Natural killer cell (primary cell): ENCODE measurements at regions not wholly inside any gene's neighbourhood (a gene's known extent, or its start where the extent isn't known, plus 50 kb on each side); places are given as distances from the start of the nearest gene placed in this dataset.

Experiments used
- ATAC-seq, 3 donors: fragments of 150-1000 bp in 2 of 3; fragments of 200-7000 bp in 1 of 3; cut with Tn5 transposase; 1 replicate in 1 of 3; 2 replicates in 2 of 3; pipeline ENCODE4 v1.10.0; 2021; ENCODE audit warnings: mild to moderate bottlenecking in 2 of 3, moderate library complexity in 2 of 3
- DNase-seq, 2 donors: peaks; one replicate each; pipeline versions ENCODE4 v3.0.0 to v3.0.0-alpha.2; 2013 to 2021; ENCODE audit warnings: mixed read lengths in 1 of 2
- H3K27ac ChIP-seq: one replicate; pipeline ENCODE4 v1.5.1; 2013; ENCODE audit warnings: mild to moderate bottlenecking, low read length
- H3K27me3 ChIP-seq: one replicate; pipeline ENCODE4 v1.6.1; 2013; ENCODE audit warnings: low read length; ENCODE audit not compliant: control insufficient read depth, insufficient read depth
- H3K36me3 ChIP-seq: one replicate; pipeline ENCODE4 v1.6.1; 2013; ENCODE audit warnings: low read length; ENCODE audit not compliant: control insufficient read depth, insufficient read depth
- H3K4me1 ChIP-seq: one replicate; pipeline ENCODE4 v1.6.1; 2013; ENCODE audit warnings: low read length; ENCODE audit not compliant: control insufficient read depth, insufficient read depth
- H3K4me3 ChIP-seq: one replicate; pipeline ENCODE4 v1.5.1; 2013; ENCODE audit warnings: low read length
- H3K9me3 ChIP-seq: one replicate; pipeline ENCODE4 v1.6.1; 2013; ENCODE audit warnings: low read length; ENCODE audit not compliant: control insufficient read depth, insufficient read depth
- H3K27ac Mint-ChIP-seq, 2 donors: one replicate each; pipeline ENCODE4 v1.8.0; 2022; ENCODE audit warnings: mild to moderate bottlenecking in 2 of 2, mixed read lengths in 2 of 2, moderate library complexity in 1 of 2
- H3K27me3 Mint-ChIP-seq, 2 donors: one replicate each; pipeline ENCODE4 v1.8.0; 2022; ENCODE audit warnings: low read depth in 2 of 2, mixed read lengths in 2 of 2
- H3K36me3 Mint-ChIP-seq: one replicate; pipeline ENCODE4 v1.8.0; 2022; ENCODE audit warnings: mixed read lengths
- H3K4me1 Mint-ChIP-seq, 2 donors: one replicate each; pipeline ENCODE4 v1.8.0; 2022; ENCODE audit warnings: mixed read lengths in 2 of 2
- H3K4me3 Mint-ChIP-seq: one replicate; pipeline ENCODE4 v1.8.0; 2022; ENCODE audit warnings: mild to moderate bottlenecking, moderate library complexity, mixed read lengths
- H3K9me3 Mint-ChIP-seq, 2 donors: one replicate each; pipeline ENCODE4 v1.8.0; 2022; ENCODE audit warnings: mixed read lengths in 2 of 2
- CTCF ChIP-seq: fragments of 200-600 bp; IDR thresholded peaks from one replicate; pipeline ENCODE4 v1.8.0; 2022; ENCODE audit warnings: antibody characterized with exemption
- WGBS: methylation state at CpG from one replicate; pipeline ENCODE4 v1.1.7; 2013; ENCODE audit warnings: missing lambda C conversion rate; ENCODE audit not compliant: insufficient coverage; 5-methylcytosine and 5-hydroxymethylcytosine counted together
- intact Hi-C: fragments of 100-400 bp; cut with micrococcal nuclease; formaldehyde crosslinking; loops from one replicate; pipeline ENCODE4 v1.14.2; 2022

DNA sequence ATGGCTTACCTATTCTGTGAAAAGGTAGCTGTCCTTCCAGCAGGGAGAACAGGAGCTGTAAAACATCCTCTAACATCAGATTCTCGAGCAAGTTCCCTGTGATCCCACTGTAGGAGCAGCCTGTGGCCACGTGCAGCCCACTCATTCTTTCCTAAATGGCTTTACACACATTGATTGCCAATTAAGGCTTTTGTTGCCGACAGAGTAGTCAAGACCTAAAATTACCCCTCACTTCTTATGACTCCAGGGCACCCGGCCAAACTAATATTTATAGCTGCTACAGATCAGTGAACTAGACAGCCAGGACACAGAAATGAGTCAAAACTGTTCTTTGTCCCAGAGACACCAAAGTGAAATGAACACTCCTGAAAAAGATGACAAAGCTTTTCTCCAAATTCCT lies 832.1 kb downstream of the SORCS3 start:
- intact Hi-C loops: no loop called here
- H3K27me3 Mint-ChIP-seq: no peaks in the 10 kb centered on the region
- H3K36me3 Mint-ChIP-seq: no peaks in the 10 kb centered on the region
- no peaks in the 10 kb centered on the region for H3K36me3 ChIP-seq
- ATAC-seq: no peak
- no peak for DNase-seq
- no peaks in the 10 kb centered on the region for H3K4me1 Mint-ChIP-seq
- H3K27me3 ChIP-seq: no peaks in the 10 kb centered on the region
- H3K27ac ChIP-seq: no peak overlapping the region
- no peak overlapping the region for H3K4me3 ChIP-seq
- no peaks in the 10 kb centered on the region for H3K4me1 ChIP-seq
- peaks cover 10 to 14% of the 10 kb centered on the region in 2 donors for H3K9me3 Mint-ChIP-seq
- H3K9me3 ChIP-seq: no peaks in the 10 kb centered on the region
- 36% methylated on average over 4 of the region's 4 CpGs for WGBS
- no peak for TF ChIP-seq CTCF
- H3K27ac Mint-ChIP-seq: no peak overlapping the region
- H3K4me3 Mint-ChIP-seq: no peak overlapping the region

DNA sequence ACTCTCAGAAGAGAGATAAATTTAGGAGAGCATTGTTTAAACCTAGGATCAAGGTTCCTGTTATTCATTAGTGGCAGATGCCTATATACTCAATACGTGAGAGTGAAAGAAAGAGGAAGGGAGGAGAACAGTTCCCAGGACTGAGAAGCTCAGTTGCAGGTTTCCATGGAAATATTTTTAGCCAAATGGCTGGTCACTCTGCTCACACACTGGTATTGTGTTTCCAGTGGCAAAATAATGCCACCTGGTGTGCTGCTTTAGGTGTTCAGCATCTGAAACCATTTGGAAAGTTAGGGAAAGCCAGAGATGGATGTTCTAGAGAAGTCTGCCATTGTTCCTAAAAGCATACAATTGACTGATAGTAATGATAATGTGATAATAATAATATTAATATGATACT lies 827.7 kb downstream of the SORCS3 start:
- no peaks in the 10 kb centered on the region for H3K36me3 Mint-ChIP-seq
- no peaks in the 10 kb centered on the region for H3K4me1 ChIP-seq
- no peak overlapping the region for H3K27ac Mint-ChIP-seq
- no peaks in the 10 kb centered on the region for H3K36me3 ChIP-seq
- H3K9me3 Mint-ChIP-seq: peaks cover 15 to 17% of the 10 kb centered on the region in 2 donors
- H3K4me3 ChIP-seq: no peak overlapping the region
- no peak overlapping the region for H3K27ac ChIP-seq
- no peaks in the 10 kb centered on the region for H3K27me3 Mint-ChIP-seq
- no peak for TF ChIP-seq CTCF
- no peaks in the 10 kb centered on the region for H3K9me3 ChIP-seq
- H3K4me1 Mint-ChIP-seq: no peaks in the 10 kb centered on the region
- intact Hi-C loops: no loop called here
- ATAC-seq: no peak
- no peak overlapping the region for H3K4me3 Mint-ChIP-seq
- DNase-seq: no peak
- 50% methylated on average over 1 of the region's 1 CpG for WGBS
- no peaks in the 10 kb centered on the region for H3K27me3 ChIP-seq

DNA sequence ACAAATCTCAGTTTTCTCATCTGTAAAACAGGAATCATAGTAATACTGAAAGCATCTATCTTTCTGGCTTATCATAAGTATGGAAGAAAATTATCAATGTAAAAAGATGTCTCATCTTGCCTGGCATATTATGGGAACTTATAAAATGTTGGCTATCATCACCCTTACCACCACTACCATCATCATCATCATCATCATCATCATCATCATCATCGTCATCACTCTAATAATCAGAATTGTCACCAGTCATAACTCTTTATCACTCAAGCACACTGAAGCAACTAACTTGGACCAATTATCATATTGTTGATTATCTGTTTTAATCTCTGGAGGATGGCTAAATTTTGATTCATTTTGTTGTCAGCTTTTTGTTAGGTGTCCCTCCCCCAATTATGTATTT lies 825.4 kb downstream of the SORCS3 start:
- Histone ChIP-seq H3K36me3 (no peaks in the 10 kb centered on the region), H3K4me1 (no peaks in the 10 kb centered on the region), H3K27me3 (no peaks in the 10 kb centered on the region), H3K4me3 (no peak overlapping the region), H3K27ac (no peak overlapping the region), H3K9me3 (no peaks in the 10 kb centered on the region)
- Mint-ChIP-seq H3K27ac (no peak overlapping the region), H3K4me3 (no peak overlapping the region), H3K27me3 (no peaks in the 10 kb centered on the region), H3K4me1 (no peaks in the 10 kb centered on the region), H3K9me3 (peaks cover 17 to 18% of the 10 kb centered on the region in 2 donors), H3K36me3 (no peaks in the 10 kb centered on the region)
- ATAC-seq (no peak), DNase-seq (no peak)
- WGBS: 78% methylated on average over 1 of the region's 1 CpG
- intact Hi-C loops: no loop called here
- no peak for TF ChIP-seq CTCF

GRCh38 chr10:105434970-105435369 lies 793.9 kb downstream of the SORCS3 start:
- Histone ChIP-seq H3K4me1 (no peaks in the 10 kb centered on the region), H3K27me3 (no peaks in the 10 kb centered on the region), H3K27ac (no peak overlapping the region), H3K9me3 (peaks cover 2% of the 10 kb centered on the region), H3K4me3 (no peak overlapping the region), H3K36me3 (no peaks in the 10 kb centered on the region)
- no peaks in the 10 kb centered on the region for H3K4me1 Mint-ChIP-seq
- intact Hi-C loops: no loop called here
- no peak overlapping the region for H3K27ac Mint-ChIP-seq
- ATAC-seq: no peak
- no peak overlapping the region for H3K4me3 Mint-ChIP-seq
- DNase-seq: no peak
- H3K36me3 Mint-ChIP-seq: peaks cover 8% of the 10 kb centered on the region
- no peak for TF ChIP-seq CTCF
- H3K27me3 Mint-ChIP-seq: no peaks in the 10 kb centered on the region
- H3K9me3 Mint-ChIP-seq: peaks cover 6 to 25% of the 10 kb centered on the region in 2 donors
- WGBS: 100% methylated on average over 1 of the region's 1 CpG
